Astrocyte (in vitro differentiated cells and primary cell): ENCODE measurements at regions not wholly inside any gene's neighbourhood (a gene's known extent, or its start where the extent isn't known, plus 50 kb on each side); places are given as distances from the start of the nearest gene placed in this dataset.

Source experiments
- DNase-seq: peaks from one replicate; pipeline ENCODE4 v3.0.0-alpha.2; 2010; ENCODE audit warnings: low read depth
- FAIRE-seq: peaks from 2 replicates; lab custom pipeline; 2011; peaks lifted over from hg19 to GRCh38; lab: Jason Lieb, UNC
- H2AFZ ChIP-seq: 2 replicates; pipeline ENCODE4 v1.6.0; 2012; ENCODE audit warnings: low read depth, low read length, inconsistent platforms
- H3K27ac ChIP-seq: 2 replicates; pipeline ENCODE4 v1.5.1; 2011; ENCODE audit warnings: low read depth, low read length, inconsistent platforms
- H3K27me3 ChIP-seq: 2 replicates; pipeline ENCODE4 v1.6.0; 2011; ENCODE audit warnings: low read length, inconsistent platforms; ENCODE audit not compliant: insufficient read depth
- H3K36me3 ChIP-seq: 2 replicates; pipeline ENCODE4 v1.5.1; 2011; ENCODE audit warnings: low read length, inconsistent platforms; ENCODE audit not compliant: insufficient read depth
- H3K4me1 ChIP-seq: 2 replicates; pipeline ENCODE4 v1.5.1; 2011; ENCODE audit warnings: low read length, inconsistent platforms; ENCODE audit not compliant: insufficient read depth
- H3K4me2 ChIP-seq: 2 replicates; pipeline ENCODE4 v1.6.0; 2012; ENCODE audit warnings: low read length, inconsistent platforms
- H3K4me3 ChIP-seq: 2 replicates; pipeline ENCODE4 v1.5.1; 2011; ENCODE audit warnings: low read depth, mild to moderate bottlenecking, low read length, inconsistent platforms; ENCODE audit not compliant: insufficient read depth
- H3K79me2 ChIP-seq: 2 replicates; pipeline ENCODE4 v1.6.0; 2012; ENCODE audit warnings: mild to moderate bottlenecking, low read length, inconsistent platforms; ENCODE audit not compliant: insufficient read depth
- H3K9ac ChIP-seq: 2 replicates; pipeline ENCODE4 v1.6.0; 2012; ENCODE audit warnings: mild to moderate bottlenecking, low read length, inconsistent platforms
- H3K9me3 ChIP-seq: 2 replicates; pipeline ENCODE4 v1.5.1; 2012; ENCODE audit warnings: low read depth, mild to moderate bottlenecking, low read length, inconsistent platforms; ENCODE audit not compliant: insufficient read depth
- H4K20me1 ChIP-seq: 2 replicates; pipeline ENCODE4 v1.6.0; 2012; ENCODE audit warnings: low read length, inconsistent platforms; ENCODE audit not compliant: insufficient read depth
- H3K27ac Mint-ChIP-seq: one replicate; pipeline ENCODE4 v1.8.0; 2021; ENCODE audit warnings: mild to moderate bottlenecking, mixed read lengths; ENCODE audit not compliant: unreplicated experiment
- H3K27me3 Mint-ChIP-seq: one replicate; pipeline ENCODE4 v1.8.0; 2021; ENCODE audit warnings: low read depth, mixed read lengths; ENCODE audit not compliant: unreplicated experiment
- H3K36me3 Mint-ChIP-seq: one replicate; pipeline ENCODE4 v1.8.0; 2021; ENCODE audit warnings: low read depth, mixed read lengths; ENCODE audit not compliant: unreplicated experiment
- H3K4me1 Mint-ChIP-seq: one replicate; pipeline ENCODE4 v1.8.0; 2021; ENCODE audit warnings: low read depth, mixed read lengths; ENCODE audit not compliant: unreplicated experiment
- H3K4me3 Mint-ChIP-seq: one replicate; pipeline ENCODE4 v1.8.0; 2021; ENCODE audit warnings: mild to moderate bottlenecking, moderate library complexity, mixed read lengths; ENCODE audit not compliant: unreplicated experiment
- H3K9me3 Mint-ChIP-seq: one replicate; pipeline ENCODE4 v1.8.0; 2021; ENCODE audit warnings: mild to moderate bottlenecking, mixed read lengths; ENCODE audit not compliant: unreplicated experiment
- EZH2 ChIP-seq: IDR thresholded peaks from 2 replicates; pipeline ENCODE4 v1.6.1; 2012; ENCODE audit warnings: mild to moderate bottlenecking, low read length, inconsistent platforms; ENCODE audit not compliant: insufficient read depth
- TF ChIP-seq, protein P1 (sequence below): IDR thresholded peaks from 2 replicates; pipeline ENCODE4 v1.5.1; 2011; ENCODE audit warnings: low read depth, mild to moderate bottlenecking, inconsistent platforms, low read length, moderate library complexity; ENCODE audit not compliant: insufficient read depth

DNA sequence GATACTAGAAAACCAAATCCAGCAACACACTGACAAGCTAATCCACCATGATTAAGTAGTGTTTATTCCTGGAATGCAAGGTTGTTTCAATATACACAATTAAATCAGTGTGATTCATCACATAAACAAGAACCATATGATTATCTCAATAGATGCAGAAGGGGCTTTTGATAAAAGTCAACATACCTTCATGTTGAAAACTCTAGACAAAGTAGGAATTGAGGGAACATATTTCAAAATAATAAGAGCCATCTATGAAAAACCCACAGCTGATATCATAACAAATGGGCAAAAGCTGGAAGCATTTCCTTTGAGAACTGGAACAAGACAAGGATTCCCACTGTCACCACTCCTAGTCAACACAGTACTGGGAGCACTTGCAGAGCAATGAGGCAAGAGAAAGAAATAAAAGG lies 213.6 kb upstream of the CSNK1A1L start:
- TF ChIP-seq, protein P1, sequence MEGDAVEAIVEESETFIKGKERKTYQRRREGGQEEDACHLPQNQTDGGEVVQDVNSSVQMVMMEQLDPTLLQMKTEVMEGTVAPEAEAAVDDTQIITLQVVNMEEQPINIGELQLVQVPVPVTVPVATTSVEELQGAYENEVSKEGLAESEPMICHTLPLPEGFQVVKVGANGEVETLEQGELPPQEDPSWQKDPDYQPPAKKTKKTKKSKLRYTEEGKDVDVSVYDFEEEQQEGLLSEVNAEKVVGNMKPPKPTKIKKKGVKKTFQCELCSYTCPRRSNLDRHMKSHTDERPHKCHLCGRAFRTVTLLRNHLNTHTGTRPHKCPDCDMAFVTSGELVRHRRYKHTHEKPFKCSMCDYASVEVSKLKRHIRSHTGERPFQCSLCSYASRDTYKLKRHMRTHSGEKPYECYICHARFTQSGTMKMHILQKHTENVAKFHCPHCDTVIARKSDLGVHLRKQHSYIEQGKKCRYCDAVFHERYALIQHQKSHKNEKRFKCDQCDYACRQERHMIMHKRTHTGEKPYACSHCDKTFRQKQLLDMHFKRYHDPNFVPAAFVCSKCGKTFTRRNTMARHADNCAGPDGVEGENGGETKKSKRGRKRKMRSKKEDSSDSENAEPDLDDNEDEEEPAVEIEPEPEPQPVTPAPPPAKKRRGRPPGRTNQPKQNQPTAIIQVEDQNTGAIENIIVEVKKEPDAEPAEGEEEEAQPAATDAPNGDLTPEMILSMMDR: no peak
- TF ChIP-seq EZH2: no peak
- Histone ChIP-seq H3K9me3 (peaks cover 8% of the 10 kb centered on the region), H3K27me3 (no peaks in the 10 kb centered on the region), H3K4me3 (no peak overlapping the region), H3K36me3 (no peaks in the 10 kb centered on the region), H3K4me1 (no peaks in the 10 kb centered on the region), H3K79me2 (no peaks in the 10 kb centered on the region), H2AFZ (no peak overlapping the region), H4K20me1 (no peaks in the 10 kb centered on the region), H3K4me2 (no peak overlapping the region), H3K9ac (no peak overlapping the region), H3K27ac (no peak overlapping the region)
- Mint-ChIP-seq H3K36me3 (no peaks in the 10 kb centered on the region), H3K4me1 (peaks cover 1% of the 10 kb centered on the region), H3K4me3 (no peak overlapping the region), H3K27ac (no peak overlapping the region), H3K27me3 (no peaks in the 10 kb centered on the region), H3K9me3 (no peaks in the 10 kb centered on the region)
- FAIRE-seq: no peak
- DNase-seq: peak; percentile 56

DNA sequence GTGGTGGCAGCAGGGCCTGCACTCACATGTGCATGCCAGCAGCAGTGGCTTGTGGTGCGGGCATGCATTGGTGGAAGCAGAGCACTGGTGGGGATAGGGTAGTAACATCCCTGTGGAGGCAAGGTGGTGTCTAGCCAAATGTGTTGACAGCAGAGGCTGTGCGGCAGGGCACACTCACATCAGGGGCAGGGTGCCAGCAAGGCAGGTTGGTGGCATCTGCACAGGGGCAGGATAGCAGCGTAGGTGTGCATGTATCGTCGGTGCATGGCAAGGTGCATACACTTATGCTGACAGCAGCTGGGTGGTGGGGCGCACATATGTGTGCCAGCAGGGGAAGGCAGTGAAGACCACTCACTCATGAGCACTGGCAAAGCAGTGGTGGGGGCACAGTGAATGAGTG lies 211.5 kb upstream of the CSNK1A1L start:
- peaks cover 6% of the 10 kb centered on the region for H3K4me1 ChIP-seq
- no peak for DNase-seq
- H3K4me3 ChIP-seq: no peak overlapping the region
- Mint-ChIP-seq H3K4me3 (no peak overlapping the region), H3K27me3 (no peaks in the 10 kb centered on the region), H3K27ac (no peak overlapping the region), H3K9me3 (no peaks in the 10 kb centered on the region), H3K4me1 (peaks cover 8% of the 10 kb centered on the region), H3K36me3 (no peaks in the 10 kb centered on the region)
- H3K9ac ChIP-seq: no peak overlapping the region
- H3K27me3 ChIP-seq: no peaks in the 10 kb centered on the region
- H3K4me2 ChIP-seq: no peak overlapping the region
- TF ChIP-seq, protein P1: no peak
- TF ChIP-seq EZH2: no peak
- no peaks in the 10 kb centered on the region for H3K79me2 ChIP-seq
- no peaks in the 10 kb centered on the region for H4K20me1 ChIP-seq
- no peaks in the 10 kb centered on the region for H3K36me3 ChIP-seq
- peaks cover 8% of the 10 kb centered on the region for H3K9me3 ChIP-seq
- FAIRE-seq: no peak
- no peak overlapping the region for H2AFZ ChIP-seq
- H3K27ac ChIP-seq: no peak overlapping the region

DNA sequence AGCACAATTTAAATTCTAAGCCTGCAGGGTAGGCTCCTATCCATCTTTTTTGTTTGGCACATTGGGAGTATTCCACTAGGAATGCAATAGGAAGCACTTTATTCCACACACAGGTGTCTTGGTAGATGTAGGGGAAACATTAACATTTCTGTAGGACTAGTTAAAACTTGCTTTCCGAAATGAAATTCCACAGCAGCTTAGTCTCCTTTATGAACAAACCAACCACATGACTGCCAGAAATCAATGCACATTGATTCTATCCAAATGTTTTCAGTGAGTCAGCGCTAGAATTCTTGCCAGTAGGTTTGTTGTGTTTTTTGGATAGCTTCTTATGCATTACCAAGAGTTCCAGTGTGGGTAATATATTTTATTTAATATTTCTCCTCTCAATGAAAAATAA lies 207.9 kb upstream of the CSNK1A1L start:
- Mint-ChIP-seq H3K4me1 (peaks cover 8% of the 10 kb centered on the region), H3K9me3 (no peaks in the 10 kb centered on the region), H3K27me3 (no peaks in the 10 kb centered on the region), H3K36me3 (no peaks in the 10 kb centered on the region), H3K27ac (no peak overlapping the region), H3K4me3 (no peak overlapping the region)
- H3K79me2 ChIP-seq: no peaks in the 10 kb centered on the region
- H3K27ac ChIP-seq: peak overlapping the region; percentile 33
- peak overlapping the region; percentile 43 for H3K4me2 ChIP-seq
- H3K9ac ChIP-seq: no peak overlapping the region
- H3K9me3 ChIP-seq: peaks cover 8% of the 10 kb centered on the region
- H4K20me1 ChIP-seq: no peaks in the 10 kb centered on the region
- no peaks in the 10 kb centered on the region for H3K27me3 ChIP-seq
- TF ChIP-seq, protein P1: no peak
- no peak for TF ChIP-seq EZH2
- H3K36me3 ChIP-seq: no peaks in the 10 kb centered on the region
- peaks cover 6% of the 10 kb centered on the region for H3K4me1 ChIP-seq
- peak; percentile 96 for DNase-seq
- FAIRE-seq: peak; percentile 76
- H3K4me3 ChIP-seq: no peak overlapping the region
- no peak overlapping the region for H2AFZ ChIP-seq
